ENCODE measurements at regions not wholly inside any gene's neighbourhood (a gene's known extent, or its start where the extent isn't known, plus 50 kb on each side); places are given as distances from the start of the nearest gene placed in this dataset.

DNA sequence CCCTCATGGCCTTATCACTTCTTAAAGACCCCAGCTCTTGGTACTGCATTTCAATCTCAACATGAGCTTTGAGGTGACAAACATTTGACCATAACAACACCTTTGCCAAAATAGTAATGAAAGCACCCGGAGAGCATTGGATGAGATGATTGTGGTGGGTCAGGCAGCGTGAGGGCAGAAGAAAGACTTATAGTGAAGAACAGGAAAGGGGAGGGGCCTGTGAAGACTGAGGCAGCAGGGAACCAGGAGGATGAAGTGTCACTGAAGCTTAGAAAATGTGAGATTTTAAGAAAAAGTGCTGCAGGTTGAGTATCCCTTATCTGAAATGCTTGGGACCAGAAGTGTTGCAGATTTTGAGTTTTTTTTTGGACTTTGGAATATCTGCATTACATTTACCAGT is 86.3 kb downstream of the EMP1 start:
- TF ChIP-seq, protein P1, sequence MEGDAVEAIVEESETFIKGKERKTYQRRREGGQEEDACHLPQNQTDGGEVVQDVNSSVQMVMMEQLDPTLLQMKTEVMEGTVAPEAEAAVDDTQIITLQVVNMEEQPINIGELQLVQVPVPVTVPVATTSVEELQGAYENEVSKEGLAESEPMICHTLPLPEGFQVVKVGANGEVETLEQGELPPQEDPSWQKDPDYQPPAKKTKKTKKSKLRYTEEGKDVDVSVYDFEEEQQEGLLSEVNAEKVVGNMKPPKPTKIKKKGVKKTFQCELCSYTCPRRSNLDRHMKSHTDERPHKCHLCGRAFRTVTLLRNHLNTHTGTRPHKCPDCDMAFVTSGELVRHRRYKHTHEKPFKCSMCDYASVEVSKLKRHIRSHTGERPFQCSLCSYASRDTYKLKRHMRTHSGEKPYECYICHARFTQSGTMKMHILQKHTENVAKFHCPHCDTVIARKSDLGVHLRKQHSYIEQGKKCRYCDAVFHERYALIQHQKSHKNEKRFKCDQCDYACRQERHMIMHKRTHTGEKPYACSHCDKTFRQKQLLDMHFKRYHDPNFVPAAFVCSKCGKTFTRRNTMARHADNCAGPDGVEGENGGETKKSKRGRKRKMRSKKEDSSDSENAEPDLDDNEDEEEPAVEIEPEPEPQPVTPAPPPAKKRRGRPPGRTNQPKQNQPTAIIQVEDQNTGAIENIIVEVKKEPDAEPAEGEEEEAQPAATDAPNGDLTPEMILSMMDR (IDR thresholded peaks at IDR 0.05), result no peak
- TF ChIP-seq POLR2AphosphoS5 (IDR thresholded peaks at IDR 0.05; ENCODE audit: low read depth, low read length), result no peak

Data from Panc1 (cell line).